Renal cortex interstitium (tissue), 11 donors: ENCODE measurements at regions not wholly inside any gene's neighbourhood (a gene's known extent, or its start where the extent isn't known, plus 50 kb on each side); places are given as distances from the start of the nearest gene placed in this dataset.

Experiments
- DNase-seq, 11 donors: peaks; one replicate each; pipeline ENCODE4 v3.0.0-alpha.2; 2013; ENCODE audit warnings: low read depth in 9 of 11, low spot score in 4 of 11; ENCODE audit errors: extremely low read depth in 1 of 11

DNA sequence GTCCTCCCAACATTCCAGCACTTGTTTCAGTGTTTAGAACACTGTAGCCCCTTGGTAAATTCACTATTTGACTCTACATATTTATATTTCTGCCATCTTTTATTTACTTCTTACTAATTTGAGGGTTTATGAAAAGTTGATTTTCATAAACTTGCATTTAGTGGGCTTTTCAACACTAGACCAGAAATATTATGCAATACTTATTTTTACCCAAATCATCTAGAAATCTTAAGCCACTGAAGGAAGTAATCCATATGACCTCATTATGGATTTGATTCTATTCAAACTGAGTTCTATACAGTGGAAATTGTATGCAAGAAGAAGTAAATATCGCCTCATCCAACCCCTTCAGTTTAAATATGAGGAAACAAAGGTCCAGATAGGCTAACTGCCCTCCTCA, 92.6 kb upstream of the VRK2 start:
- DNase-seq = no peak

DNA sequence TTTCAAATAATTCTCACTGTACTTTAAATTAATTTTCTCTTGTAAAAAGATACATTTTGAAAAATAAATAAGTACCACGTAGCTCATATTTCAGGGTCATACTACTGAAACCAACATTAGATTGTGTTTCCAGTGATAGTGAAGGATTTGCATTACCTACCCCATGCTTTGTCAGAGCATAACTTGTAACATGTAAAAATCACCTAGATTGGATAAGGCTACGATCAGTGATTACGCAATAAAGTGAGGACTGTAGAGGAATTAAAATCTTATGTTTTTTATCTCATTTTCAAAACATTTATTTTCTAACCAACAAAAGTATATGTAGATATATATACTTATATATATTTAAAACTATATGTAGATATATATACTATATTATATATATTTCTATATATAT, 89.4 kb upstream of the VRK2 start:
- DNase-seq = no peak

DNA sequence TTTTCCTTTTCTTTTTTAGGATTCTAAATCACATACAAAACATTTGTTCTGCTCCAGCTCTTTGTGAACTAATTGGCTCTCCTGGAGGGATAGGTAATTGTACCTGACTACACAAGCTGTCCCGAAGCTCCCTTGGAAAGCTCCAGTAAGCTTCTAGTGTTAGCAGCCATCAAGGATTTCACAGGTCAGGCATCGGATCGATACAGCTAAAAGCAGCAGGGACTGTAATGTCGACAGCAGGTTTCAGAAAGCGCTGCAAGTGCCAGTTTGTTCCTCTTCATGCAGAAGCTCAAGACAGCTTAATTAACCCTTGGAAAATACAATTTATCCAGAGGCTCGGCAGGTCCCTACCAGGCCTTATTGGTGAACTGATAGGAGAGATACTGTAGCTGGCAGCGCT, 87.2 kb upstream of the VRK2 start:
- DNase-seq = no peak

DNA sequence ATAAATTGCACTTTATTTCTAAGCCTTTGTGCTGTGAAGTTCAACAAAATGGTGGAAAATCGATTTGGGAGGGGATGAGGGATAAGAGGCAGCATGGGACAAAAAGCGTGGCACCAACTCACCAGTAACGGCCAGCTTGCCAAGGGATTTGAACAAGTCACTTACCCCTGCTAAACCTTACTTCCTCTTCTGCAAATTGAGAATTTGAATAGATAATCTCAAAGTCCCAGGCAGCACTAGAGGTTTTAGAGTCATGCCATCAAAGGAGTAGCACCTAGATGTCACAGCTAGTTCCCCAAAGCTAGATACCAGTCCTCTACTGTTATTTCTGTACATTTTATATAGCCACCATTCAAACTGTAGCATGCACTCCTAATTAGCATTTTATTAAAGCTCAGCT, 83.7 kb upstream of the VRK2 start:
- no peak for DNase-seq

DNA sequence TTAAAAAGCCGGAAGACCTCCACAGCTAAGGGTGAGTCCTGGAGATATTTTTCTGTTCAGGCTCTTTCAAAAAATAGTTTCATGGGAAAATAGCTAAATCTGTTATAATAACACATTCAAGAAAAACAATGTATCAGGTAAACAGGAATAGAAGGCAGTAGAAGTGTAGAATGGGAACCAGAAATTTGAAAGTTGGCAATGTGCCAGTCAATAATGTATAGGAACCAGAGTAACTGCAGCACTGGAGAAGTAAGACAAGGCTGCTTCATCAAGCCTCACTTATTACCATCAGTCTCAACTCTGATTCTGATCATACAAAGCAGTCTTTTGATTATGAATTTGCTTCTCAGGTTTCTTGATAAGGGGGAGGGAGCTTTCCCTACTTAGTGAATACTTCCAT, 81.4 kb upstream of the VRK2 start:
- DNase-seq = no peak

DNA sequence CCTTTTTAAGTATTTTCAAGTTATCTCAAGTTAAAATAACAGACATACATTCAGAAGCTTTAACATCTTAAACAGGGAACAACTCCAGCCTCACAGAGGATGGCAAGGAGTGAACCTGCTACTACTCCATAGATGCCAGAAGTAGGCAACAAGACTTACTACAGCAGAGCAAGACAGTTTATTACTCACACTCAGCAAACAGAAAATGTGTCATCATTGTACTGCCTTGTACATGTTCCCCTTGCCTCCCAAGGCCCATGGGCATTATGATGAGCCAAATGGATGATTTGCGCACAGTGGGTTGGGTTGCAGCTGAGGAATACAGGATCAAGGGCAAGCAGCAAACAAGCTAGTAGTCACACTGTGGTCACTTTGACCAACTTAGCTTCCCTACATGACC, 80.6 kb upstream of the VRK2 start:
- DNase-seq = no peak

DNA sequence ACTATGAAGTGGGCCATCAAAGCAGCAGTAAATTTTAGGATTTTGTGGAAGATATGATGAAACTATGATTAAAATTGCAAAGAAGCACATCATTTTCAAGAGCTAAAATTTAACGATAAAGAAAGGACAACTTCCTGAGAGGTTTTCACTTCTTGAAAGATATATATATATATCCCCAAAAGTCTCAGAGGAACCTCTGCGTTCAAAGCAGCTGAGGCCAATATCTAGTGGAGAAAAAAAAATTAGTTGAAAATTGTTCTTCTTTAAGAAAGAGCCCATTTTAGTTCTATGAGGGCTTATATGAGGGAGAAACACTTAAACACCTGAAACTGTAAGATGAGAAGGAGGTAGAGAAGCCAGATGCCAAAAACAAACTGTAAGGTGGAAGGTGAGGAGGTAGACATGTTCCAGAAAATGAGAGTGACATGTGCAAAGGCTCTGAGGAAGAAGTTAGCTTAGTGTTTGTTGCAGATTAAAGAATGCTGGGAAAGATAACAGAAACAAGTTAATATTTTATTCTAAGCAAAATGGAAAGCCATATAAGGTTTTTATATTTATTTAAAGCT, 72.9 kb upstream of the VRK2 start:
- DNase-seq = no peak

DNA sequence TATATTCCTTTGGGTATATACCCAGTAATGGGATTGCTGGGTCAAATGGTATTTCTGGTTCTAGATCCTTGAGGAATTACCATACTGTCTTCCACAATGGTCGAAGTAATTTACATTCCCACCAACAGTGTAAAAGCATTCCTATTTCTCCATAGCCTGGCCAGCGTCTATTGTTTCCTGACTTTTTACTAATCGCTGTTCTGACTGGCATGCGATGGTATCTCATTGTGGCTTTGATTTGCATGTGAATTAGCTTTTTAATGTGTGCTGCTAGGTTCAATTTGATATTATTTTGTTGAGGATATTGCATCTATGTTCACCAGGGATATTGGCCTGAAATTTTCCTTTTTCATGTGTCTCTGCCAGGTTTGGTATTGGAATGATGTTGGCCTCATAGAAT, 67.4 kb upstream of the VRK2 start:
- DNase-seq = no peak

DNA sequence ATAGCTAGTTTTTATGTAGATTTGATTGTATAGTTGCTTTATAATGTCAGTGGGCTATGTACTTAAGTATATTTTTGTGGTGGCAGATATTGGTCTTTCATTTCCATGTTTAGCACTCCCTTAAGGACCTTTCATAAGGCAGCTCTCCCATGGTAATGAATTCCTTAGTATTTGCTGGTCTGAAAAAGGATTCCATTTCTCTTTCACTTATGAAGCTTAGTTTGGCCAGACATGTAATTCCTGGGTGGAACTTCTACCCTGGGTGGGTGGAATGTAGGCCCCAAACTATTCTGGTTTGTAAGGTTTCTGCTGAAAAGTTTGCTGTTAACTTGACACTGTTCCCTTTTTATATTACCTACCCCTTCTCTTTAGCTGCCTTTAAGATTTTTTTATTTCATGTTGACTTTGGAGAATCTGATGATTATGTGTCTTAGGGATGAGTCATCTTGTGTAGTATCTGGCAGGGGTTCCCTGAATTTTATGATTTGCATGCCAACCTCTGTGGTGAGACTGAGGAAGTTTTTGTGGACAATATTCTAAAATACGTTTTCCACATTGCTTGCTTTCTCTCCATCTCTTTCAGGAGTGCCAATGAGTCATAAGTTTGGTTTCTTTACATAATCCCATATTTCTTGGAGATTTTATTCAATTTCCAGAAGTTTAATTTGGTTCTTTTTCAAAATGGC, 65.4 kb upstream of the VRK2 start:
- DNase-seq = no peak

DNA sequence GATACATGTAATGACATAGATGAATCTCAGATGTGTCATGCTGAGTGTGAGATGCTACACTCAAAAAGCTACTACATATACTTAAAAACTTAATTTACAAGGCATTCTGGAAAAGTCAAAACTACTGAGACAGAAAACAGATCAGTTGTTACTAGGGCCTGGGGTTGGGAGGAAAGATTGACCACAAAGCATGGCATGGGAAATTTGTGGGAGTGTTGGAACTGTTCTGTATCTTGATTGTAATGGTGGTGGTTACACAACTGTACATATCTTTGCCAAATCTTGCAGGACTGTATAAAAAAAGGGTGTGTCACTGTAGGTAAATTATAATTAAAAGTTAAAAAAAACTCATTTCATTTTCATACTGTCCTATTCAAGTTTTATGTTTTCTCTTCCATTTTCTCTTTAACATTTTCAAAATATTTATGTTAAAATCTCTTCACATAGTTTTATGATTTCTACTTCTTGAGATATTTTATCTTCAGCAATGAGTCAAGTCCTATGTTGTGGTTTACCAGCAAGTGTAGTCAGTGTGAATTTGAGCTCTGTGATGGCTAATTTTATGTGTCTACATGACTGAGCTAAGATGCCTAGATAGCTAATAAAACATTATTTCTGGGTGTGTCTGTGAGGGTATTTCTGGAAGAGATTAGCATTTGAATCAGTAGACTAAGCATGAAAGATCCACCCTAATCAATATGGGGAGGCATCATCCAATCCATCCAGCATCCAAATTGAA, 58.6 kb upstream of the VRK2 start:
- DNase-seq = no peak

DNA sequence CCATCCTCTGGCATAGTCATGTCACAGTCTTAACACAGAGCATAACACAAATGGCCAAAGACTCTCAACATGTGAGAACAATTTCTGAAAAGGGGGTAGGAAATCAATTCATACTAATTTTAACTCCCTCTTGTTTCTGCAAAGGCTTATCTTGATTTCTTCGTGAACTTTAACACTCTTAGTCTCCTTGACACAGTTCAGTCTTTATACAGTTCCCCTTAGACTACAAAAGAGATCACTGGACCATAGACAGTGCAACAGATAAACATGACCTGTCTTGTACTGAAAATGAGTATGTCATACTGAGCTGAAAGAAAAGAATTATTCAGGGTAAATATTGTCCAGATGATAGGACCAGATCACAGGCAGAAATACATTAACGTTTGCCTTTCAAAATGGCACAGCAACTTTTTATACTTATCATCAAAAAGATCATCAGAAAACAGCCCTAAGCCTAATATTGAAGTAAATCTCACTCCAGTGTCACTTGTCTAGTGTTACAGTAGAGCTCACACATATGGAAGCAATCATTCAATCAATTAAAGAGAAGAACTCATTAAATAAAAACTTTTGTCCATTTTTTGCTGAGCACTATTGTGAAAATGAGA, 56.4 kb upstream of the VRK2 start:
- DNase-seq = no peak
